Hepatocyte (in vitro differentiated cells): ENCODE measurements at regions not wholly inside any gene's neighbourhood (a gene's known extent, or its start where the extent isn't known, plus 50 kb on each side); places are given as distances from the start of the nearest gene placed in this dataset.
A peak's percentile ranks its signal among the peaks of the same experiment; 100 is the strongest.

Experiments
- DNase-seq: peaks from one replicate; pipeline ENCODE4 v3.0.0-alpha.2; 2016; ENCODE audit warnings: low spot score
- H2AFZ ChIP-seq: fragments of 200-600 bp; sonication (generic); 2 replicates; pipeline ENCODE4 v1.6.0; 2016; ENCODE audit warnings: antibody characterized with exemption, mild to moderate bottlenecking
- H3K27ac ChIP-seq: fragments of 200-600 bp; sonication (generic); 2 replicates; pipeline ENCODE4 v1.5.1; 2016; ENCODE audit warnings: mild to moderate bottlenecking
- H3K27me3 ChIP-seq: fragments of 200-600 bp; sonication (generic); 2 replicates; pipeline ENCODE4 v1.6.1; 2016
- H3K36me3 ChIP-seq: fragments of 200-600 bp; sonication (generic); replicated peaks from 2 replicates; pipeline ENCODE4 v1.5.1; 2016; ENCODE audit warnings: low read depth; ENCODE audit not compliant: insufficient read depth
- H3K4me1 ChIP-seq: fragments of 200-600 bp; sonication (generic); 2 replicates; pipeline ENCODE4 v1.5.1; 2016; ENCODE audit warnings: mild to moderate bottlenecking, moderate library complexity; ENCODE audit not compliant: insufficient read depth
- H3K4me2 ChIP-seq: fragments of 200-600 bp; sonication (generic); 2 replicates; pipeline ENCODE4 v1.6.0; 2016
- H3K4me3 ChIP-seq: fragments of 200-600 bp; sonication (generic); 2 replicates; pipeline ENCODE4 v1.5.1; 2016; ENCODE audit warnings: mild to moderate bottlenecking
- H3K79me2 ChIP-seq: fragments of 200-600 bp; sonication (generic); 2 replicates; pipeline ENCODE4 v1.6.0; 2017; ENCODE audit warnings: mild to moderate bottlenecking
- H3K9me2 ChIP-seq: fragments of 200-600 bp; sonication (generic); replicated peaks from 2 replicates; pipeline ENCODE4 v1.6.0; 2017; ENCODE audit warnings: mild to moderate bottlenecking; ENCODE audit not compliant: insufficient read depth
- H3K9me3 ChIP-seq: fragments of 200-600 bp; sonication (generic); 2 replicates; pipeline ENCODE4 v1.5.1; 2016; ENCODE audit warnings: low read depth, mild to moderate bottlenecking
- H4K20me1 ChIP-seq: fragments of 200-600 bp; sonication (generic); 2 replicates; pipeline ENCODE4 v1.6.0; 2016; ENCODE audit warnings: mild to moderate bottlenecking; ENCODE audit not compliant: insufficient read depth, poor library complexity, severe bottlenecking
- EZH2 ChIP-seq: fragments of 200-600 bp; sonication (generic); IDR thresholded peaks from 2 replicates; pipeline ENCODE4 v1.6.1; 2016; ENCODE audit warnings: antibody characterized with exemption, mild to moderate bottlenecking, borderline replicate concordance
- EZH2phosphoT487 ChIP-seq: fragments of 200-600 bp; sonication (generic); IDR thresholded peaks from one replicate; pipeline ENCODE4 v1.6.1; 2018; ENCODE audit warnings: antibody characterized with exemption, mild to moderate bottlenecking, low read depth, moderate library complexity; ENCODE audit not compliant: unreplicated experiment, severe bottlenecking
- WGBS: methylation state at CpG from one replicate; pipeline ENCODE4 v1.1.6; 2016; ENCODE audit warnings: low lambda C conversion rate; ENCODE audit errors: missing lambda C conversion rate; 5-methylcytosine and 5-hydroxymethylcytosine counted together
- TF ChIP-seq, protein P1 (sequence below): fragments of 200-600 bp; sonication (generic); IDR thresholded peaks from 2 replicates; pipeline ENCODE4 v1.5.1; 2016; ENCODE audit warnings: antibody characterized with exemption, mild to moderate bottlenecking; ENCODE audit not compliant: poor library complexity

DNA sequence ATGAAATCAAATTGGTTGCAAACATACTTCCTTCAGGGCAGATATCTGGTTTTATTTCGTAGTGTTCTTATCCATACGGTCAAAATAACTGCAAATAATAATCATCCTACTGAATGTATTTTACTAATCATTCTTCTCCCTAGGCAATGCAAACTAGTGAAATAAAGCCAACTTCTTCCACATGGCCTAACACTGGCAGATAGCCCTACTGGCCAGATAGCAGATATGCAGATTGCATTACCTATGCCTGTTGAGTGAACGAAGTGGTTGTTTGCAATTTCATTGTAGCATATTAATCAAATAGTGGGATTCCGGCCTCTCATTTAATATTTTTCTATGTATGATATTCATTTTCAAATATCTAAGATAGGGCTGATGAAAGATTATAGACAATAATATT is 116.2 kb downstream of the CENPF start:
- no peaks in the 10 kb centered on the region for H3K4me1 ChIP-seq
- no peak for DNase-seq

DNA sequence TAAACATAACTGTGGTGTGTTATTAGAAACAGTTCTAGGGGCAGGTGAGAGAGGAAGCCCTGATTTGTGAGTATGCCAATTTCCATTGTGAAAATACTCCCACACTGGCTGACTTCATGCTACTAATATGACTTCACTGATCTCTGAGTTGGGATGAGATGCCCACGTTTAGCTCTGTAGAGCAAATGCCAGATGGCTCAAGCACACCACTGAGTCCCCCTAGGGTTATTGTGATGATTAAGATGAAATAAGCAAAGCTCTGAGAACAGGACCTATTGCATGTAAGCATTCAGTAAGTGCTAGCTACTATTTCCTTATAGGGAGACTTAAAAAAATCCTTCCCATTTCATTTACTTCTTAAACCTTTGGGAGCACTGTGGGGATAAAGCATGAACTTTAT is 117.6 kb downstream of the CENPF start:
- no peak overlapping the region for H3K27ac ChIP-seq
- H4K20me1 ChIP-seq, result no peaks in the 10 kb centered on the region
- H2AFZ ChIP-seq, result no peak overlapping the region
- H3K4me3 ChIP-seq, result no peak overlapping the region
- WGBS, result 63% methylated on average over 1 of the region's 1 CpG
- no peaks in the 10 kb centered on the region for H3K4me1 ChIP-seq
- DNase-seq, result no peak
- no peaks in the 10 kb centered on the region for H3K27me3 ChIP-seq
- TF ChIP-seq EZH2phosphoT487, result no peak
- TF ChIP-seq, protein P1, sequence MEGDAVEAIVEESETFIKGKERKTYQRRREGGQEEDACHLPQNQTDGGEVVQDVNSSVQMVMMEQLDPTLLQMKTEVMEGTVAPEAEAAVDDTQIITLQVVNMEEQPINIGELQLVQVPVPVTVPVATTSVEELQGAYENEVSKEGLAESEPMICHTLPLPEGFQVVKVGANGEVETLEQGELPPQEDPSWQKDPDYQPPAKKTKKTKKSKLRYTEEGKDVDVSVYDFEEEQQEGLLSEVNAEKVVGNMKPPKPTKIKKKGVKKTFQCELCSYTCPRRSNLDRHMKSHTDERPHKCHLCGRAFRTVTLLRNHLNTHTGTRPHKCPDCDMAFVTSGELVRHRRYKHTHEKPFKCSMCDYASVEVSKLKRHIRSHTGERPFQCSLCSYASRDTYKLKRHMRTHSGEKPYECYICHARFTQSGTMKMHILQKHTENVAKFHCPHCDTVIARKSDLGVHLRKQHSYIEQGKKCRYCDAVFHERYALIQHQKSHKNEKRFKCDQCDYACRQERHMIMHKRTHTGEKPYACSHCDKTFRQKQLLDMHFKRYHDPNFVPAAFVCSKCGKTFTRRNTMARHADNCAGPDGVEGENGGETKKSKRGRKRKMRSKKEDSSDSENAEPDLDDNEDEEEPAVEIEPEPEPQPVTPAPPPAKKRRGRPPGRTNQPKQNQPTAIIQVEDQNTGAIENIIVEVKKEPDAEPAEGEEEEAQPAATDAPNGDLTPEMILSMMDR, result no peak
- TF ChIP-seq EZH2, result no peak
- H3K4me2 ChIP-seq, result no peak overlapping the region
- no peaks in the 10 kb centered on the region for H3K36me3 ChIP-seq
- no peaks in the 10 kb centered on the region for H3K9me2 ChIP-seq
- no peaks in the 10 kb centered on the region for H3K9me3 ChIP-seq
- H3K79me2 ChIP-seq, result no peaks in the 10 kb centered on the region

More for the DNA sequence above, 116.2 kb downstream of the CENPF start:
- Histone ChIP-seq H3K27me3 (no peaks in the 10 kb centered on the region), H3K9me3 (no peaks in the 10 kb centered on the region), H3K9me2 (no peaks in the 10 kb centered on the region), H3K27ac (no peak overlapping the region), H3K79me2 (no peaks in the 10 kb centered on the region), H3K4me3 (no peak overlapping the region), H3K36me3 (no peaks in the 10 kb centered on the region), H2AFZ (no peak overlapping the region), H4K20me1 (no peaks in the 10 kb centered on the region), H3K4me2 (no peak overlapping the region)
- 74% methylated on average over 4 of the region's 4 CpGs for WGBS
- TF ChIP-seq, protein P1, result no peak
- TF ChIP-seq EZH2phosphoT487, result no peak
- no peak for TF ChIP-seq EZH2

DNA sequence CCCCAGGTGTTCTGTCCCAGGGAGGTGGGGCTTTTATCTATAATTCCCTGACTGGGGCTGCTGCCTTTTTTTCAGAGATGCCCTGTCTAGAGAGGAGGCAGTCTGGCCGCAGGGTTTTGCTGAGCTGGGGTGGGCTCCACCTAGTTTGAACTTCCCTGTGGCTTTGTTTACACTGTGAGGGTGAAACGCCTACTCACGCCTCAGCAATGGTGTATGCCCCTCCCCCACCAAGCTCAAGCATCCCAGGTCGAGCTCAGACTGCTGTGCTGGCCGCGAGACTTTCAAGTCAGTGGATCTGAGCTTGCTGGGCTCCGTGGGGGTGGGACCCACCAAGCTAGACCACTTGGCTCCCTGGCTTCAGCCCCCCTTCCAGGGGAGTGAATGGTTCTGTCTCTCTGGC is 124.3 kb downstream of the CENPF start:
- DNase-seq, result peak; percentile 26

More for the DNA sequence above, 124.3 kb downstream of the CENPF start:
- Histone ChIP-seq H3K9me3 (no peaks in the 10 kb centered on the region), H3K4me3 (no peak overlapping the region), H3K4me2 (no peak overlapping the region), H4K20me1 (no peaks in the 10 kb centered on the region), H3K27me3 (no peaks in the 10 kb centered on the region), H2AFZ (no peak overlapping the region), H3K4me1 (no peaks in the 10 kb centered on the region), H3K27ac (no peak overlapping the region), H3K9me2 (no peaks in the 10 kb centered on the region), H3K79me2 (no peaks in the 10 kb centered on the region), H3K36me3 (no peaks in the 10 kb centered on the region)
- 26% methylated on average over 7 of the region's 7 CpGs for WGBS
- TF ChIP-seq EZH2 (no peak), EZH2phosphoT487 (no peak)
- TF ChIP-seq, protein P1, result no peak
